ENCODE measurements at regions not wholly inside any gene's neighbourhood (a gene's known extent, or its start where the extent isn't known, plus 50 kb on each side); places are given as distances from the start of the nearest gene placed in this dataset.

- no peak for DNase-seq (ENCODE audit: extremely low read depth in 1 of 2, low read depth in 1 of 2)
Measured at GRCh38 chr3:99016452-99016851, 115.0 kb upstream of the DCBLD2 start.

- no peak for DNase-seq (ENCODE audit: extremely low read depth in 1 of 2, low read depth in 1 of 2)
Measured at GRCh38 chr3:99013777-99014315, 112.4 kb upstream of the DCBLD2 start.

- DNase-seq (ENCODE audit: extremely low read depth in 1 of 2, low read depth in 1 of 2), result no peak
Measured at GRCh38 chr3:99013077-99013476, 111.6 kb upstream of the DCBLD2 start.

- no peak for DNase-seq (ENCODE audit: extremely low read depth in 1 of 2, low read depth in 1 of 2)
Measured at GRCh38 chr3:99012051-99012450, 110.6 kb upstream of the DCBLD2 start.

- DNase-seq (ENCODE audit: extremely low read depth in 1 of 2, low read depth in 1 of 2), result no peak
Measured at GRCh38 chr3:99009851-99010250, 108.4 kb upstream of the DCBLD2 start.

- no peak for DNase-seq (ENCODE audit: extremely low read depth in 1 of 2, low read depth in 1 of 2)
Measured at GRCh38 chr3:99006686-99007085, 105.2 kb upstream of the DCBLD2 start.

- DNase-seq (ENCODE audit: extremely low read depth in 1 of 2, low read depth in 1 of 2), result no peak
Measured at GRCh38 chr3:98999675-99000074, 98.2 kb upstream of the DCBLD2 start.

GRCh38 chr3:98994128-98994762 is 92.8 kb upstream of the DCBLD2 start:
- no peak for DNase-seq (ENCODE audit: extremely low read depth in 1 of 2, low read depth in 1 of 2)

GRCh38 chr3:98991393-98991792 is 89.9 kb upstream of the DCBLD2 start:
- no peak for DNase-seq (ENCODE audit: extremely low read depth in 1 of 2, low read depth in 1 of 2)

- DNase-seq (ENCODE audit: extremely low read depth in 1 of 2, low read depth in 1 of 2), result no peak
Measured at GRCh38 chr3:98990657-98991056, 89.2 kb upstream of the DCBLD2 start.

- no peak for DNase-seq (ENCODE audit: extremely low read depth in 1 of 2, low read depth in 1 of 2)
Measured at GRCh38 chr3:98986073-98986472, 84.6 kb upstream of the DCBLD2 start.

- no peak for DNase-seq (ENCODE audit: extremely low read depth in 1 of 2, low read depth in 1 of 2)
Measured at GRCh38 chr3:98985431-98985830, 83.9 kb upstream of the DCBLD2 start.

- no peak for DNase-seq (ENCODE audit: extremely low read depth in 1 of 2, low read depth in 1 of 2)
Measured at GRCh38 chr3:98984024-98984423, 82.5 kb upstream of the DCBLD2 start.

- DNase-seq (ENCODE audit: extremely low read depth in 1 of 2, low read depth in 1 of 2), result no peak
Measured at GRCh38 chr3:98982351-98982750, 80.9 kb upstream of the DCBLD2 start.

GRCh38 chr3:98980915-98981596 is 79.6 kb upstream of the DCBLD2 start:
- no peak for DNase-seq (ENCODE audit: extremely low read depth in 1 of 2, low read depth in 1 of 2)

GRCh38 chr3:98979296-98979695 is 77.8 kb upstream of the DCBLD2 start:
- no peak for DNase-seq (ENCODE audit: extremely low read depth in 1 of 2, low read depth in 1 of 2)

GRCh38 chr3:98978068-98978811 is 76.7 kb upstream of the DCBLD2 start:
- no peak for DNase-seq (ENCODE audit: extremely low read depth in 1 of 2, low read depth in 1 of 2)

- no peak for DNase-seq (ENCODE audit: extremely low read depth in 1 of 2, low read depth in 1 of 2)
Measured at GRCh38 chr3:98977520-98977919, 76.0 kb upstream of the DCBLD2 start.

GRCh38 chr3:98974442-98974841 is 72.9 kb upstream of the DCBLD2 start:
- no peak for DNase-seq (ENCODE audit: extremely low read depth in 1 of 2, low read depth in 1 of 2)

GRCh38 chr3:98972720-98973119 is 71.2 kb upstream of the DCBLD2 start:
- DNase-seq (ENCODE audit: extremely low read depth in 1 of 2, low read depth in 1 of 2), result no peak

GRCh38 chr3:98972155-98972554 is 70.7 kb upstream of the DCBLD2 start:
- no peak for DNase-seq (ENCODE audit: extremely low read depth in 1 of 2, low read depth in 1 of 2)

- DNase-seq (ENCODE audit: extremely low read depth in 1 of 2, low read depth in 1 of 2), result no peak
Measured at GRCh38 chr3:98971169-98971681, 69.7 kb upstream of the DCBLD2 start.

All from stimulated activated CD8-positive, alpha-beta memory T cell treated with anti-CD3 and anti-CD28 coated beads, Interleukin-7, amount 100 ng/mL, for 48 hours (primary cell).